GM23248 (cell line): ENCODE measurements at regions not wholly inside any gene's neighbourhood (a gene's known extent, or its start where the extent isn't known, plus 50 kb on each side); places are given as distances from the start of the nearest gene placed in this dataset.
A peak's percentile ranks its signal among the peaks of the same experiment; 100 is the strongest.

Experiments used
- DNase-seq: peaks from one replicate; pipeline ENCODE4 v3.0.0-alpha.2; 2015
- H2AFZ ChIP-seq: fragments of 200-600 bp; sonication (generic); 2 replicates; pipeline ENCODE4 v1.6.1; 2016; ENCODE audit warnings: antibody characterized with exemption
- H3F3A ChIP-seq: fragments of 200-600 bp; sonication (generic); 2 replicates; pipeline ENCODE4 v1.6.1; 2016; ENCODE audit warnings: mild to moderate bottlenecking, antibody characterized with exemption, mixed run types; ENCODE audit not compliant: insufficient read depth
- H3K27ac ChIP-seq: fragments of 200-600 bp; sonication (generic); 2 replicates; pipeline ENCODE4 v1.5.1; 2016; ENCODE audit warnings: mild to moderate bottlenecking
- H3K27me3 ChIP-seq: fragments of 200-600 bp; sonication (generic); replicated peaks from 2 replicates; pipeline ENCODE4 v1.6.1; 2016; ENCODE audit warnings: mild to moderate bottlenecking; ENCODE audit not compliant: insufficient read depth
- H3K36me3 ChIP-seq: fragments of 200-600 bp; sonication (generic); 2 replicates; pipeline ENCODE4 v1.6.1; 2016; ENCODE audit warnings: low read depth, mild to moderate bottlenecking
- H3K4me1 ChIP-seq: fragments of 200-600 bp; sonication (generic); 2 replicates; pipeline ENCODE4 v1.6.1; 2016; ENCODE audit warnings: mild to moderate bottlenecking; ENCODE audit not compliant: insufficient read depth
- H3K4me2 ChIP-seq: fragments of 200-600 bp; sonication (generic); one replicate; pipeline ENCODE4 v1.6.1; 2016; ENCODE audit warnings: mild to moderate bottlenecking; ENCODE audit not compliant: unreplicated experiment
- H3K4me3 ChIP-seq: fragments of 200-600 bp; sonication (generic); 2 replicates; pipeline ENCODE4 v1.5.1; 2016; ENCODE audit warnings: mild to moderate bottlenecking
- H3K79me2 ChIP-seq: fragments of 200-600 bp; sonication (generic); 2 replicates; pipeline ENCODE4 v1.6.1; 2016; ENCODE audit warnings: mild to moderate bottlenecking; ENCODE audit not compliant: insufficient read depth
- H3K9ac ChIP-seq: fragments of 200-600 bp; sonication (generic); 2 replicates; pipeline ENCODE4 v1.6.1; 2016; ENCODE audit warnings: mild to moderate bottlenecking
- H3K9me2 ChIP-seq: fragments of 200-600 bp; sonication (generic); 2 replicates; pipeline ENCODE4 v1.6.1; 2016; ENCODE audit warnings: mixed run types, mild to moderate bottlenecking, moderate library complexity; ENCODE audit not compliant: insufficient read depth
- H3K9me3 ChIP-seq: fragments of 200-600 bp; sonication (generic); one replicate; pipeline ENCODE4 v1.6.1; 2017; ENCODE audit warnings: low read depth
- H4K20me1 ChIP-seq: fragments of 200-600 bp; sonication (generic); 2 replicates; pipeline ENCODE4 v1.6.0; 2016; ENCODE audit not compliant: insufficient read depth
- EZH2 ChIP-seq: fragments of 200-600 bp; sonication (generic); IDR thresholded peaks from 2 replicates; pipeline ENCODE4 v1.6.1; 2018; ENCODE audit warnings: antibody characterized with exemption, mild to moderate bottlenecking; ENCODE audit not compliant: insufficient read depth, poor library complexity, severe bottlenecking
- EZH2phosphoT487 ChIP-seq: fragments of 200-600 bp; sonication (generic); IDR thresholded peaks from 2 replicates; pipeline ENCODE4 v1.6.1; 2018; ENCODE audit warnings: antibody characterized with exemption, moderate library complexity, mild to moderate bottlenecking, low read depth; ENCODE audit not compliant: insufficient read depth
- WGBS, 2 experiments: methylation state at CpG; one replicate each; pipeline ENCODE4 v1.1.6; 2015 to 2017; ENCODE audit warnings: low lambda C conversion rate in 2 of 2, low coverage in 1 of 2; ENCODE audit errors: missing lambda C conversion rate in 2 of 2; 5-methylcytosine and 5-hydroxymethylcytosine counted together
- in situ Hi-C: fragments of 300-500 bp; cut with MboI; formaldehyde crosslinking; loops from 2 replicates; pipeline ENCODE4 v1.15.0; 2020

DNA sequence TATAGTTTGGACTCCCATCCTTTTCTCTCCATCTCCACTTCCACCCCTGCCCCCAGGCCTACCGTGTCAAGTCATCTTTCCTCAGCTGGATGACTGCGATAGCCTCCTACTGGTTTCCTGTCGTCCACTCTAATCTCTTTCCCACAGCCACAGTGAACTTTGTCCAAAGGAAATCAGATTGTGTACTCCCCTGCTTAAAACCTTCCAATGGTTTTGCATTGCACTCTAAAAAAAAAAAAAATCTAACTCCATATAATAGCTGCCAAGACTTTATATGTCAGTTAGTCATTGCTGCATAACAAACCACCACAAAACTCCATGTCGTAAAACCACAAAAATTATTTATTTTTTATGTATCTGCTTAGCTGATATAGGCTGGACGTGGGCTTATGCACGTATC lies 160.2 kb upstream of the CCDC68 start:
- 74 to 79% methylated on average over 6 of the region's 6 CpGs for WGBS, 2 experiments
- in situ Hi-C loops, result no loop called here
- H3K27me3 ChIP-seq, result no peaks in the 10 kb centered on the region

DNA sequence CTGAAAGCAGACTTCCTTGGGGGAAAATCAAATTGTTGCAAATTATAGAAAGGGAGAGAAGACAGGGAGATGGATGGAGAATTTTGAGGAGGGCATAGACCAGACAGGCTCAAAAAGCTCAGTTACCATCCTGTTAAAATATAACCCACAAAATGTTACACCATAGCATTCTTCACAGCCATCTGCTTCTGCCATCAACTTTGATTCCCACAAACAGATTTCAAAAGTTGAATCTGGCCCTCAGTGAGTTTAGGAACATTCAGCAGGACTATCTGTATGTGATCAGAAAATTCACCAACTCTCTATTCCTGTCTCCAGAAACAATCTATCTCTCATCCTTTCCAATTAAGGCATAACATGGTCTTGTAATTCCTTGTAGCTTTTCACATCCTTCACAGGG lies 159.8 kb upstream of the CCDC68 start:
- H3F3A ChIP-seq, result no peaks in the 10 kb centered on the region
- no peaks in the 10 kb centered on the region for H3K27me3 ChIP-seq
- in situ Hi-C loops, result no loop called here
- H4K20me1 ChIP-seq, result no peaks in the 10 kb centered on the region
- H2AFZ ChIP-seq, result no peak overlapping the region
- H3K4me3 ChIP-seq, result no peak overlapping the region
- no peak for DNase-seq
- H3K79me2 ChIP-seq, result no peaks in the 10 kb centered on the region
- H3K9ac ChIP-seq, result no peak overlapping the region
- no peaks in the 10 kb centered on the region for H3K36me3 ChIP-seq
- H3K9me2 ChIP-seq, result no peaks in the 10 kb centered on the region
- TF ChIP-seq EZH2 (no peak), EZH2phosphoT487 (no peak)
- no peak overlapping the region for H3K4me2 ChIP-seq
- no peaks in the 10 kb centered on the region for H3K9me3 ChIP-seq
- H3K4me1 ChIP-seq, result no peaks in the 10 kb centered on the region
- no peak overlapping the region for H3K27ac ChIP-seq

More for the DNA sequence above, 160.2 kb upstream of the CCDC68 start:
- Histone ChIP-seq H4K20me1 (no peaks in the 10 kb centered on the region), H3K4me1 (no peaks in the 10 kb centered on the region), H3K4me3 (no peak overlapping the region), H3K9me2 (no peaks in the 10 kb centered on the region), H3K9ac (no peak overlapping the region), H3K79me2 (no peaks in the 10 kb centered on the region), H3F3A (no peaks in the 10 kb centered on the region), H3K36me3 (no peaks in the 10 kb centered on the region), H2AFZ (no peak overlapping the region), H3K9me3 (no peaks in the 10 kb centered on the region), H3K27ac (no peak overlapping the region), H3K4me2 (no peak overlapping the region)
- TF ChIP-seq EZH2 (no peak), EZH2phosphoT487 (no peak)
- no peak for DNase-seq

DNA sequence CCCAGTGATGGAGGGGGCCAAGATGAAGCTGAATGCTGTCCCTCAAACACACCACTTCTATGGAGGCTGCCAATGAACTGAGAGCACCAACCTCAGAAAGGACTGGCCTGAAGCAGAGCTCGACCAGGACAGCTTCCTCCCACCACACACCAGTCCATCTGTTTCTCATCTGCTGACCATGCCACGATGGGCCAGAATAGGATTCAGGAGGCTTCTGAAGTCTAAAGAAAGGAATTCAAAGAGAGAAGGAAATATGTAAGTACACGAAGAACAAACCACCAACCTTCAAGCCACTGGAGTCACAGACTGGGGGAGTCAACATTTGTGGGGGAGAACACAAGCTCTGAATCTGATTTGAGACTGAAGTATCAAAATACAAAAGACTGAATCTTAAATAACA lies 157.6 kb upstream of the CCDC68 start:
- DNase-seq, result peak; percentile 19
- in situ Hi-C loops, result no loop called here
- Histone ChIP-seq H3K9me3 (no peaks in the 10 kb centered on the region), H3F3A (no peaks in the 10 kb centered on the region), H3K9me2 (no peaks in the 10 kb centered on the region), H4K20me1 (no peaks in the 10 kb centered on the region), H3K9ac (no peak overlapping the region), H3K36me3 (no peaks in the 10 kb centered on the region), H3K4me3 (no peak overlapping the region), H3K27ac (no peak overlapping the region), H2AFZ (no peak overlapping the region), H3K27me3 (no peaks in the 10 kb centered on the region), H3K4me1 (no peaks in the 10 kb centered on the region), H3K79me2 (no peaks in the 10 kb centered on the region), H3K4me2 (no peak overlapping the region)
- WGBS, 2 experiments, result 22 to 27% methylated on average over 3 of the region's 3 CpGs
- TF ChIP-seq EZH2phosphoT487 (no peak), EZH2 (no peak)

DNA sequence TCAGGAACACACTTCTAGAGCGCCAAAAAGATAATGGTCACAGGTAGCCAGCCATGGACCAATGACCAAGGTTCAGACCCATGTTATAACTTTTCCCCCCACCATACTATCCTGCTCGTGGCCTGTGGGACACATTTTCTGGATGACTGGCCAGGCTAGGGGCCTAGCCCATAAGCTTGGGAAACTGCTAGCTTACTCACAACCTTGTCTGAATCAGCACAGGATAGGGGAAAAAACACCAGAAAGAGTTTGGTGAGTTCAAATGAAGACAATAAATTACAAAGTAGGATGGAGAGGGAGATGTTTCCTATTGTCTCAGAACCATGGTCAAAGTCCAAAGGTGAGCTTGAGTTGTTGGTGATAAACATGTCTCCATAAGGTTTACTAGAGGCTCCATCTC lies 156.3 kb upstream of the CCDC68 start:
- Histone ChIP-seq H3K4me3 (no peak overlapping the region), H3F3A (no peaks in the 10 kb centered on the region), H3K79me2 (no peaks in the 10 kb centered on the region), H3K27ac (no peak overlapping the region), H4K20me1 (no peaks in the 10 kb centered on the region), H3K9me3 (no peaks in the 10 kb centered on the region), H3K4me2 (no peak overlapping the region), H2AFZ (no peak overlapping the region), H3K9ac (no peak overlapping the region), H3K4me1 (no peaks in the 10 kb centered on the region), H3K27me3 (no peaks in the 10 kb centered on the region), H3K36me3 (no peaks in the 10 kb centered on the region), H3K9me2 (no peaks in the 10 kb centered on the region)
- in situ Hi-C loops, result no loop called here
- TF ChIP-seq EZH2, result no peak
- TF ChIP-seq EZH2phosphoT487, result no peak
- 49 to 58% methylated on average over 2 of the region's 2 CpGs for WGBS, 2 experiments
- DNase-seq, result peak; percentile 53

DNA sequence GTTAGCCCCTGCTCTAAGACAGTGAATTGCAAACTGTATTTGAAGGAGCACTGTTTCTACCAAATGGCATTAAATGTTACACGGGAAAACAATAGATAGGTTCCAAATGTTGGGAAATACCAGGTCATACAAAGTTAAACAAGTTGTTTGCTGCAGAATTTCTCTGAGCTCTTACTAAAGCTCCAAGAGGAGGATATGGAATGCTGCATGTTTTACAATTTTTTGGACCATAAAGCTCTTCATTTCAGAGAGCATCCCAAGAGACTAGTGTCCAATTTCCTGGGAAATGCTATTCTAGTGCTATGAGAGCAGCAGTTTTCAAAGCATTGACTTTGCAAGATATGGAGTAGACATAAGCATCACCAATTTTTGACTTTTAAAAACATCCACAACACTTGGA lies 155.6 kb upstream of the CCDC68 start:
- no peak overlapping the region for H3K9ac ChIP-seq
- no peak overlapping the region for H3K27ac ChIP-seq
- WGBS, 2 experiments, result 3 to 4% methylated on average over 1 of the region's 1 CpG
- H3K27me3 ChIP-seq, result no peaks in the 10 kb centered on the region
- in situ Hi-C loops, result no loop called here
- DNase-seq, result no peak
- no peak overlapping the region for H3K4me3 ChIP-seq
- no peaks in the 10 kb centered on the region for H4K20me1 ChIP-seq
- no peak for TF ChIP-seq EZH2
- TF ChIP-seq EZH2phosphoT487, result no peak
- no peaks in the 10 kb centered on the region for H3F3A ChIP-seq
- H2AFZ ChIP-seq, result no peak overlapping the region
- H3K4me1 ChIP-seq, result no peaks in the 10 kb centered on the region
- H3K9me3 ChIP-seq, result no peaks in the 10 kb centered on the region
- H3K9me2 ChIP-seq, result no peaks in the 10 kb centered on the region
- H3K4me2 ChIP-seq, result no peak overlapping the region
- H3K79me2 ChIP-seq, result no peaks in the 10 kb centered on the region
- no peaks in the 10 kb centered on the region for H3K36me3 ChIP-seq
